ENCODE measurements at regions not wholly inside any gene's neighbourhood (a gene's known extent, or its start where the extent isn't known, plus 50 kb on each side); places are given as distances from the start of the nearest gene placed in this dataset.
"Not testable (repeated sequence)": the region's sequence is repeated elsewhere in the genome, so short reads cannot be mapped to it uniquely, and the experiment has no call there.

GRCh38 chr15:47887241-47887800 lies 170.0 kb downstream of the SEMA6D start:
- DNase-seq, result no peak

- peak; percentile 65 for DNase-seq
These were observed 171.2 kb downstream of the SEMA6D start for GRCh38 chr15:47888385-47889100.

- no peak for DNase-seq
These were observed 173.3 kb downstream of the SEMA6D start for GRCh38 chr15:47890397-47891150.

- no peak for DNase-seq
These were observed 180.2 kb downstream of the SEMA6D start for GRCh38 chr15:47897525-47897924.

GRCh38 chr15:47900751-47901150 lies 183.4 kb downstream of the SEMA6D start:
- DNase-seq, result no peak

- no peak for DNase-seq
These were observed 186.1 kb downstream of the SEMA6D start for GRCh38 chr15:47903368-47903767.

- DNase-seq, result peak; percentile 15
These were observed 191.2 kb downstream of the SEMA6D start for GRCh38 chr15:47908486-47908885.

GRCh38 chr15:47908950-47909670 lies 191.8 kb downstream of the SEMA6D start:
- DNase-seq, result peak; percentile 39

- DNase-seq, result not testable (repeated sequence)
These were observed 195.6 kb downstream of the SEMA6D start for GRCh38 chr15:47912910-47913309.

GRCh38 chr15:47917881-47918280 lies 200.6 kb downstream of the SEMA6D start:
- no peak for DNase-seq

- DNase-seq, result no peak
These were observed 201.6 kb downstream of the SEMA6D start for GRCh38 chr15:47918877-47919276.

GRCh38 chr15:47924381-47924780 lies 196.4 kb upstream of the SLC24A5 start:
- no peak for DNase-seq

GRCh38 chr15:47929138-47929803 lies 191.5 kb upstream of the SLC24A5 start:
- DNase-seq, result no peak

- no peak for DNase-seq
These were observed 188.5 kb upstream of the SLC24A5 start for GRCh38 chr15:47932261-47932660.

- DNase-seq, result no peak
These were observed 187.7 kb upstream of the SLC24A5 start for GRCh38 chr15:47932951-47933641.

- DNase-seq, result no peak
These were observed 186.9 kb upstream of the SLC24A5 start for GRCh38 chr15:47933865-47934264.

- no peak for DNase-seq
These were observed 186.4 kb upstream of the SLC24A5 start for GRCh38 chr15:47934342-47934741.

- DNase-seq, result no peak
These were observed 183.0 kb upstream of the SLC24A5 start for GRCh38 chr15:47937834-47938233.

- DNase-seq, result no peak
These were observed 176.0 kb upstream of the SLC24A5 start for GRCh38 chr15:47944637-47945288.

GRCh38 chr15:47945872-47946650 lies 174.7 kb upstream of the SLC24A5 start:
- no peak for DNase-seq

GRCh38 chr15:47949815-47950214 lies 171.0 kb upstream of the SLC24A5 start:
- no peak for DNase-seq

Data from fibroblast of skin of scalp (primary cell).